Testis (tissue), 2 donors: ENCODE measurements at regions not wholly inside any gene's neighbourhood (a gene's known extent, or its start where the extent isn't known, plus 50 kb on each side); places are given as distances from the start of the nearest gene placed in this dataset.

Experiments used
- CTCF ChIP-seq, 3 experiments: fragments of 450-650 bp in 2 of 3; fragments of 200-600 bp in 1 of 3; sonication (generic) in 1 of 3; IDR thresholded peaks; one replicate each; pipeline ENCODE4 v1.5.1; 2016 to 2019; ENCODE audit warnings: antibody characterized with exemption in 3 of 3, mild to moderate bottlenecking in 2 of 3, moderate library complexity in 1 of 3
- POLR2A ChIP-seq: fragments of 450-650 bp; IDR thresholded peaks from one replicate; pipeline ENCODE4 v1.6.1; 2017; ENCODE audit warnings: antibody characterized with exemption, mild to moderate bottlenecking, moderate library complexity

GRCh38 chr11:106473089-106473722, 395.7 kb downstream of the AASDHPPT start:
- no peak for TF ChIP-seq POLR2A
- TF ChIP-seq CTCF (IDR thresholded peaks at IDR 0.05), result no peak
